ENCODE measurements at regions not wholly inside any gene's neighbourhood (a gene's known extent, or its start where the extent isn't known, plus 50 kb on each side); places are given as distances from the start of the nearest gene placed in this dataset.
A peak's percentile ranks its signal among the peaks of the same experiment; 100 is the strongest.

GRCh38 chr17:34760931-34761495 is 181.6 kb downstream of the TMEM132E start:
- Histone ChIP-seq H2BK20ac (ENCODE audit: low read depth, low read length, poor library complexity, severe bottlenecking) (no peak overlapping the region), H3K4me2 (ENCODE audit: insufficient read depth, insufficient read length, low read length) (no peak overlapping the region), H4K8ac (replicated peaks; ENCODE audit: insufficient read length, low read depth, low read length) (no peak overlapping the region), H3K27ac (ENCODE audit: insufficient read length, low read depth, low read length) (no peak overlapping the region), H3K23ac (ENCODE audit: insufficient read length, low read depth, low read length) (no peak overlapping the region), H3K79me2 (ENCODE audit: insufficient read depth, low read length) (no peaks in the 10 kb centered on the region), H3K56ac (ENCODE audit: insufficient read length, low read depth, low read length) (no peak overlapping the region), H3K79me1 (ENCODE audit: insufficient read depth, low read depth, low read length, poor library complexity, severe bottlenecking) (no peaks in the 10 kb centered on the region), H2BK15ac (ENCODE audit: low read depth, low read length) (no peak overlapping the region; the same call in 1 of the 2 replicates), H2BK120ac (ENCODE audit: low read depth, low read length, poor library complexity, severe bottlenecking) (no peak overlapping the region), H3K4me1 (ENCODE audit: insufficient read depth, low read length) (peaks cover 5% of the 10 kb centered on the region; the same call in 1 of the 2 replicates), H3K18ac (ENCODE audit: insufficient read length, low read depth, low read length) (no peak overlapping the region), H3K23me2 (ENCODE audit: insufficient read length, low read depth, low read length, poor library complexity, severe bottlenecking) (no peaks in the 10 kb centered on the region), H4K20me1 (ENCODE audit: control insufficient read depth, insufficient read depth, insufficient read length) (no peaks in the 10 kb centered on the region), H3K9ac (ENCODE audit: extremely low read depth, insufficient read length, low read length) (no peak overlapping the region), H4K91ac (ENCODE audit: insufficient read length, low read depth, low read length) (no peak overlapping the region), H2AFZ (ENCODE audit: low read length) (no peak overlapping the region), H4K5ac (ENCODE audit: insufficient read length, low read depth, low read length) (no peak overlapping the region), H3T11ph (ENCODE audit: low read length) (no peak overlapping the region), H3K27me3 (ENCODE audit: insufficient read depth, low read length) (0 out of 2 replicates have a peak, but pooled peaks cover 2% of the 10 kb centered on the region), H2BK5ac (ENCODE audit: insufficient read length, low read length) (no peak overlapping the region), H3K14ac (ENCODE audit: insufficient read depth, low read length) (no peak overlapping the region), H2BK12ac (ENCODE audit: insufficient read length, low read depth, low read length) (no peak overlapping the region), H3K4ac (ENCODE audit: low read depth, low read length) (no peak overlapping the region), H3K9me3 (ENCODE audit: control insufficient read depth, low read depth, low read length) (no peaks in the 10 kb centered on the region), H2AK5ac (ENCODE audit: insufficient read length, low read length) (no peak overlapping the region)
- Mint-ChIP-seq H3K4me1 (peaks cover 23 to 41% of the 10 kb centered on the region in 2 experiments), H3K4me3 (no peak overlapping the region), H3K27me3 (ENCODE audit: low read depth) (peaks cover 4% of the 10 kb centered on the region), H3K27ac (no peak overlapping the region; a peak in 1 of 7 replicates), H3K9me3 (no peaks in the 10 kb centered on the region), H3K36me3 (ENCODE audit: insufficient read depth in 1 of 3, low read depth in 3 of 3) (no peaks in the 10 kb centered on the region)
- no peak for TF ChIP-seq CTCF (conservative IDR thresholded peaks at IDR 0.05)
- no CpG with 5 or more reads among the region's 3 CpGs for WGBS (ENCODE audit: extremely low coverage, insufficient read length, low lambda C conversion rate)
- DNase-seq = peak; percentile 16

Measured in H9 (cell line).